ENCODE measurements at regions not wholly inside any gene's neighbourhood (a gene's known extent, or its start where the extent isn't known, plus 50 kb on each side); places are given as distances from the start of the nearest gene placed in this dataset.

GRCh38 chr13:54750521-54750920, 1721.9 kb downstream of the OLFM4 start:
- DNase-seq (ENCODE audit: low read depth), result no peak
- no peak overlapping the region for H3K4me3 ChIP-seq (ENCODE audit: low read depth, low read length)
- no peak for TF ChIP-seq CTCF (conservative IDR thresholded peaks at IDR 0.05; ENCODE audit: low read depth, low read length)

GRCh38 chr13:54758795-54759194, 1730.2 kb downstream of the OLFM4 start:
- no peak for DNase-seq (ENCODE audit: low read depth)
- no peak overlapping the region for H3K4me3 ChIP-seq (ENCODE audit: low read depth, low read length)
- no peak for TF ChIP-seq CTCF (conservative IDR thresholded peaks at IDR 0.05; ENCODE audit: low read depth, low read length)

- H3K4me3 ChIP-seq (ENCODE audit: low read depth, low read length), result no peak overlapping the region
- TF ChIP-seq CTCF (conservative IDR thresholded peaks at IDR 0.05; ENCODE audit: low read depth, low read length), result no peak
Observed at GRCh38 chr13:54768214-54768613, 1739.6 kb downstream of the OLFM4 start.

GRCh38 chr13:54775501-54776191, 1747.0 kb downstream of the OLFM4 start:
- no peak for DNase-seq (ENCODE audit: low read depth)
- no peak for TF ChIP-seq CTCF (conservative IDR thresholded peaks at IDR 0.05; ENCODE audit: low read depth, low read length)
- no peak overlapping the region for H3K4me3 ChIP-seq (ENCODE audit: low read depth, low read length)

More at GRCh38 chr13:54768214-54768613, 1739.6 kb downstream of the OLFM4 start:
- DNase-seq (ENCODE audit: low read depth), result no peak

GRCh38 chr13:54787754-54788153, 1759.1 kb downstream of the OLFM4 start:
- no peak for TF ChIP-seq CTCF (conservative IDR thresholded peaks at IDR 0.05; ENCODE audit: low read depth, low read length)
- H3K4me3 ChIP-seq (ENCODE audit: low read depth, low read length), result no peak overlapping the region
- no peak for DNase-seq (ENCODE audit: low read depth)

GRCh38 chr13:54799621-54800226, 1771.1 kb downstream of the OLFM4 start:
- DNase-seq (ENCODE audit: low read depth), result no peak
- no peak for TF ChIP-seq CTCF (conservative IDR thresholded peaks at IDR 0.05; ENCODE audit: low read depth, low read length)
- no peak overlapping the region for H3K4me3 ChIP-seq (ENCODE audit: low read depth, low read length)

GRCh38 chr13:54802226-54802625, 1773.6 kb downstream of the OLFM4 start:
- no peak overlapping the region for H3K4me3 ChIP-seq (ENCODE audit: low read depth, low read length)
- no peak for DNase-seq (ENCODE audit: low read depth)
- no peak for TF ChIP-seq CTCF (conservative IDR thresholded peaks at IDR 0.05; ENCODE audit: low read depth, low read length)

Data from epithelial cell of proximal tubule (primary cell).